ENCODE measurements at regions not wholly inside any gene's neighbourhood (a gene's known extent, or its start where the extent isn't known, plus 50 kb on each side); places are given as distances from the start of the nearest gene placed in this dataset.
"Not testable (repeated sequence)": the region's sequence is repeated elsewhere in the genome, so short reads cannot be mapped to it uniquely, and the experiment has no call there.

- TF ChIP-seq FOXM1 (IDR thresholded peaks at IDR 0.05; ENCODE audit: borderline replicate concordance); ARNT (IDR thresholded peaks at IDR 0.05); CTBP1 (IDR thresholded peaks at IDR 0.05; ENCODE audit: borderline replicate concordance); L3MBTL2 (conservative IDR thresholded peaks at IDR 0.05): not testable (repeated sequence)
Measured at GRCh38 chr13:18597940-18598339, 583.7 kb downstream of the TUBA3C start.

Data from HEK293T (cell line).